HEK293T (cell line): ENCODE measurements at regions not wholly inside any gene's neighbourhood (a gene's known extent, or its start where the extent isn't known, plus 50 kb on each side); places are given as distances from the start of the nearest gene placed in this dataset.

Experiments used
- CTCF ChIA-PET: fragments of 350-600 bp; formaldehyde crosslinking; extraction: SDS; loops from one replicate; lab custom pipeline; 2021; ENCODE audit warnings: antibody characterized with exemption, inconsistent platforms; lab: Yijun Ruan, JAX
- POLR2A ChIA-PET: fragments of 350-600 bp; formaldehyde crosslinking; extraction: SDS; loops from one replicate; lab custom pipeline; 2020; ENCODE audit warnings: antibody characterized with exemption, inconsistent platforms; lab: Yijun Ruan, JAX
- DNase-seq: peaks from one replicate; pipeline ENCODE4 v3.0.0; 2012; ENCODE audit warnings: mixed read lengths; ENCODE audit errors: extremely low spot score
- ARNT ChIP-seq: fragments of 450-650 bp; IDR thresholded peaks from 2 replicates; pipeline ENCODE4 v1.6.1; 2017; ENCODE audit warnings: mild to moderate bottlenecking
- BHLHE40 ChIP-seq: fragments of 450-650 bp; IDR thresholded peaks from 2 replicates; pipeline ENCODE4 v1.6.1; 2016; ENCODE audit warnings: mild to moderate bottlenecking, moderate library complexity, borderline replicate concordance
- CTBP1 ChIP-seq: fragments of 450-650 bp; IDR thresholded peaks from 2 replicates; pipeline ENCODE4 v1.6.1; 2016; ENCODE audit warnings: borderline replicate concordance
- ELF4 ChIP-seq: fragments of 450-650 bp; IDR thresholded peaks from 2 replicates; pipeline ENCODE4 v1.6.1; 2017; ENCODE audit warnings: antibody characterized with exemption
- FOXA1 ChIP-seq: fragments of 450-650 bp; IDR thresholded peaks from 2 replicates; pipeline ENCODE4 v1.6.1; 2016; ENCODE audit warnings: mild to moderate bottlenecking
- FOXK2 ChIP-seq: fragments of 450-650 bp; IDR thresholded peaks from 2 replicates; pipeline ENCODE4 v1.6.1; 2016; ENCODE audit warnings: mild to moderate bottlenecking
- FOXM1 ChIP-seq: fragments of 450-650 bp; IDR thresholded peaks from 2 replicates; pipeline ENCODE4 v1.6.1; 2017; ENCODE audit warnings: mild to moderate bottlenecking, borderline replicate concordance
- HDGF ChIP-seq: fragments of 450-650 bp; IDR thresholded peaks from 2 replicates; pipeline ENCODE4 v1.6.1; 2017; ENCODE audit warnings: antibody characterized with exemption, borderline replicate concordance
- L3MBTL2 ChIP-seq: fragments of 450-650 bp; conservative IDR thresholded peaks from 2 replicates; pipeline ENCODE4 v1.6.1; 2016; ENCODE audit warnings: mild to moderate bottlenecking
- LEF1 ChIP-seq: fragments of 450-650 bp; IDR thresholded peaks from 2 replicates; pipeline ENCODE4 v1.6.1; 2017; ENCODE audit warnings: mild to moderate bottlenecking, borderline replicate concordance
- NFRKB ChIP-seq: fragments of 450-650 bp; IDR thresholded peaks from 2 replicates; pipeline ENCODE4 v1.6.1; 2016; ENCODE audit warnings: mild to moderate bottlenecking, moderate library complexity
- PKNOX1 ChIP-seq: fragments of 450-650 bp; IDR thresholded peaks from 2 replicates; pipeline ENCODE4 v1.6.1; 2016
- SP1 ChIP-seq: fragments of 450-650 bp; IDR thresholded peaks from 2 replicates; pipeline ENCODE4 v1.6.1; 2017
- SUZ12 ChIP-seq: fragments of 450-650 bp; IDR thresholded peaks from 2 replicates; pipeline ENCODE4 v1.6.1; 2016; ENCODE audit warnings: mild to moderate bottlenecking
- TARDBP ChIP-seq: fragments of 450-650 bp; IDR thresholded peaks from 2 replicates; pipeline ENCODE4 v1.6.1; 2016
- ZNF384 ChIP-seq: fragments of 450-650 bp; IDR thresholded peaks from 2 replicates; pipeline ENCODE4 v1.6.1; 2016

- DNase-seq, result no peak
- CTCF ChIA-PET, result no interaction called here
- POLR2A ChIA-PET, result no interaction called here
- TF ChIP-seq ZNF384, result no peak
- TF ChIP-seq L3MBTL2, result no peak
- TF ChIP-seq BHLHE40, result no peak
- TF ChIP-seq PKNOX1, result no peak
- no peak for TF ChIP-seq SUZ12
- TF ChIP-seq ARNT, result no peak
- TF ChIP-seq NFRKB, result no peak
- no peak for TF ChIP-seq TARDBP
- no peak for TF ChIP-seq FOXM1
- no peak for TF ChIP-seq FOXK2
- TF ChIP-seq SP1, result no peak
- no peak for TF ChIP-seq ELF4
- TF ChIP-seq LEF1, result no peak
- TF ChIP-seq HDGF, result no peak
- no peak for TF ChIP-seq FOXA1
- TF ChIP-seq CTBP1, result no peak
Measured at GRCh38 chr18:24702001-24702515, 241.6 kb downstream of the HRH4 start.

GRCh38 chr18:24703316-24703715 is 242.9 kb downstream of the HRH4 start:
- CTCF ChIA-PET, result no interaction called here
- no peak for DNase-seq
- POLR2A ChIA-PET, result no interaction called here
- no peak for TF ChIP-seq ZNF384
- TF ChIP-seq SUZ12, result no peak
- no peak for TF ChIP-seq ELF4
- no peak for TF ChIP-seq FOXM1
- TF ChIP-seq FOXK2, result no peak
- TF ChIP-seq NFRKB, result no peak
- no peak for TF ChIP-seq TARDBP
- TF ChIP-seq ARNT, result no peak
- TF ChIP-seq PKNOX1, result no peak
- no peak for TF ChIP-seq CTBP1
- TF ChIP-seq L3MBTL2, result no peak
- TF ChIP-seq FOXA1, result no peak
- TF ChIP-seq SP1, result no peak

GRCh38 chr18:24704946-24705630 is 244.7 kb downstream of the HRH4 start:
- ChIA-PET CTCF (no interaction called here), POLR2A (no interaction called here)
- no peak for DNase-seq
- no peak for TF ChIP-seq BHLHE40

- ChIA-PET CTCF (no interaction called here), POLR2A (no interaction called here)
- no peak for TF ChIP-seq FOXM1
- DNase-seq, result no peak
Measured at GRCh38 chr18:24710474-24710873, 250.0 kb downstream of the HRH4 start.

GRCh38 chr18:24719791-24720190 is 259.4 kb downstream of the HRH4 start:
- TF ChIP-seq SP1 (no peak), FOXK2 (no peak), HDGF (no peak), PKNOX1 (no peak), SUZ12 (no peak), TARDBP (no peak), NFRKB (no peak), ARNT (no peak), FOXM1 (no peak), CTBP1 (no peak), L3MBTL2 (no peak), FOXA1 (no peak), LEF1 (no peak), BHLHE40 (no peak), ELF4 (no peak), ZNF384 (no peak)
- POLR2A ChIA-PET, result no interaction called here
- CTCF ChIA-PET, result no interaction called here
- no peak for DNase-seq

- ChIA-PET POLR2A (no interaction called here), CTCF (no interaction called here)
- no peak for DNase-seq
- no peak for TF ChIP-seq ZNF384
Measured at GRCh38 chr18:24721388-24721787, 261.0 kb downstream of the HRH4 start.
